GM19467 (cell line): ENCODE measurements at regions not wholly inside any gene's neighbourhood (a gene's known extent, or its start where the extent isn't known, plus 50 kb on each side); places are given as distances from the start of the nearest gene placed in this dataset.
"Not testable (repeated sequence)": the region's sequence is repeated elsewhere in the genome, so short reads cannot be mapped to it uniquely, and the experiment has no call there.

ENCODE experiments used
- ATAC-seq: cut with Tn5 transposase; IDR thresholded peaks from one replicate; pipeline ENCODE4 v1.9.1; 2021; ENCODE audit warnings: mild to moderate bottlenecking, moderate library complexity; ENCODE audit not compliant: unreplicated experiment

DNA sequence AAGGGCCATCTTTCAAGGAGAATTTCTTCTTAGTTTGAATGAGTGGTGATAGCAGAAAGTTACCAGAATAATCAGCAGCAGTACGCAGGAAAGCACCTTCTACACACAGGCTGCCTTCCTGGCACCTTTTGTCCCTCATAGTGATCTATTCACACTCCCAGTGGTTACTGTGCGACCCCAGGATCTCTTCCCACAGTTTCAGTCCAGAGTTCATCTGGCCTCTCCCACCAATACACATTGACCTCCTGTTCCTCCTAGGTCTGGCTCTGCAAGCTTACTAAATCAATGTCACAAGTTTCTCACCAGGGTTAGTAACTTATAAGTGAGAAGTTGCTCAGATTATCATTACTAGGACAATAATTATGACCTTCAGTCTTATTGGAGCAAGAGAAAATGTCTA is 99.1 kb upstream of the PIK3R1 start:
- no peak for ATAC-seq

DNA sequence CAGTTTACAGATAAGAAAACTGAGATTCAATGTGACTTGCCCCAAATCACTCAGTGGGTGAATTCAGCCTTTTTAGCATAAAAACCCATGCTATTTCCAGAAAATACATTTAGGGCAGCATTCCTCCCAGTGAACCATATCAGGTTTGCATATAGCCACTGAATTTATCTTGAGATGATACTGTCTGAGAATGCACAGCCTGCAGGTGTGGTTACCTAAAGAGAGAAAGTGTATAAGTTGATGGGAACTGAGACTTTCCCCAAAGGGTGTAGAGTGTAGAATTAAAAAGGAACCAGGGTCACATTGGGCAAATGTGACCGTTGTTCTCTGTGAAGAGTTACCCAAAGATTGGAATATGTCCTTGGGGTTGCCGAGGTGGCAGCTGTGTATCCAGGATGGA is 100.0 kb upstream of the PIK3R1 start:
- no peak for ATAC-seq

DNA sequence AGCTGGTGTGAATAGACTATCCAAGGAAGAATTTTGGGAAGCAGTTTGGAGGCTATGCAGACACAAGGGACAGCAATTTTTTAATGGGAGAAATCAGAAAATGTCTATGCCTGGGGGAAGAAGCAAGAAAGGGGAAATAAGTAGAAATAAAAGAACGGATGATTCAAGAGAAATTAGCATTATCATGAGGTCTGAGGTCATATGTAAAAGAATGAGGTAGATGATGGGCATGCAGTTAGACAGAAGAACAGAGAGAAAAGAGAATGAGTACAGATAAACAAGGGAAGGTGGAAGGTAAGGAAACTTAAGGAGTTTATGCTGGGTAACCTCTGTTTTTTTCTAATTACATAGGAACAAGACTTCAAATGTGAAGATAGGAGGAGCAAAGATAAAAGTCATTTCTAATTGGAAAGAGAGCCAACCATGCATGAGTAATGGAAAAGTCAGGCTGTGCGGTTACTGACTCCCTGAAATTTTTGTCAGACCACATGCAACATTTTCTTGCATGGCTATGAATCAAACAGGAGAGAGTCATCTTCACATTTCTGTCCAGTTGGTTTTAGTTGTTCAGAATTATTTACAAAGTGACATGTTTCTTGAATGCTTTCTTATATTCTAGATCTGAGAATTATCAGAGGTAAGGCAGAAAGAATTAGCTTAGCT is 101.0 kb upstream of the PIK3R1 start:
- ATAC-seq = no peak

DNA sequence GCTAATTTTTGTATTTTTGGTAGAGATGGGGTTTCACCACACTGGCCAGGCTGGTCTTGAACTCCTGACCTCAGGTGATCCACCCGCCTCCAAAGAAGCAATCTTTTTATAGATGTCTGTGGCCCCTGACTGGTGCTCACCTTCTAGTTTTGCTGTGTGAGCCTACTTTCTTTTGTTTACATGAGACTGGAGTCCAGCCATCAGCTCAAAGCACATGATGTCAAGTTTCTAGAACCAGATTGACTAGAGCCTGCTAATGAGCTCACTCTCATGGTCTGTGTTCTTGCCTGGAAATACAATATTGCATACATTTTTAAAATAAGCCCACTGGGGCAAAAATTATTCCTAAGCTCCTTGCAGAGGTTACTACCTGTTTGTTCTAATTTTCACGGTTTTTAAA is 102.9 kb upstream of the PIK3R1 start:
- ATAC-seq = no peak

DNA sequence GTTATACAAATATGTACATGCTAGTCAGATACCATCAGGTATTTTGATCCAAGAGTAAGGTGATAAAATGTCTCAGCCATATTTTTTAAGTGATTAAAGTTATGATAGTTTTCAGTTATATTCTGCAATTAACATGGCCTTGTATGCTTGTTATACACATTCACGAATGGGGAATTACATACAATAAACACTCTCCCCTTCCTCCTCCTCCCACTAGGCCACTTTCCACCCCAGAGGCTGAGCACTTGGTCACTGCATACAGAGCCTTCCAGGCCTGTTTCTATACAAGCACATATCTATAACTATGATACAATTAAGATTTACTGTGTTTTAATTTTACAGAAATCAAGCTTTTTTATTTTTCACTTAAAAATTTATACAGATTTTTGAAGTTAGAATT is 104.7 kb upstream of the PIK3R1 start:
- ATAC-seq = no peak

DNA sequence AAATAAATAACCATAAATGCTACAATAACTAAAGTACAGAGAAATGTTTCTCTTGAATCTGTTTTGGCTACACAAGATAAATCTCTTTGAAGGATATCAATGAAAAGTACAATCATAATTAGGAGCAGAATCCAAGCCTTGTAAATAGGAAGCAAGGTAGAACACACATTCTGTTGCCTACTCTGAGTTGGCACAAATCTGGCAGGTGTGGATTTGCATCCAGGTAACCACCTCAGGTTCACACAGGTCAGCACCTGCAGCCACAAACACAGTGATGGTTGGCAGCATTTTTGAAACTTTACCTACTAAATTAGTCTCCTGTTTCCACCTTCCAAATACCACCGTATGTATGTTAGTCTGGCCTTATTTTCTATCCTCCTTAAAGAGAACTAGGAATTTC is 105.3 kb upstream of the PIK3R1 start:
- ATAC-seq = no peak

DNA sequence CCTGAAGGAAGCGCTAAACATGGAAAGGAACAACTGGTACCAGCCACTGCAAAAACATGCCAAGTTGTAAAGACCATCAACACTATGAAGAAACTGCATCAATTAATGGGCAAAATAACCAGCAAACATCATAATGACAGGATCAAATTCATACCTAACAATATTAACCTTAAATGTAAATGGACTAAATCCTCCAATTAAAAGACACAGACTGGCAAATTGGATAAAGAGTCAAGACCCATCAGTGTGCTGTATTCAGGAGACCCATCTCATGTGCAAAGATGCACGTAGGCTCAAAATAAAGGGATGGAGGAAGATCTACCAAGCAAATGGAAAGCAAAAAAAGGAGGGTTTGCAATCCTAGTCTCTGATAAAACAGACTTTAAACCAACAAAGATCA is 111.3 kb upstream of the PIK3R1 start:
- ATAC-seq = not testable (repeated sequence)

DNA sequence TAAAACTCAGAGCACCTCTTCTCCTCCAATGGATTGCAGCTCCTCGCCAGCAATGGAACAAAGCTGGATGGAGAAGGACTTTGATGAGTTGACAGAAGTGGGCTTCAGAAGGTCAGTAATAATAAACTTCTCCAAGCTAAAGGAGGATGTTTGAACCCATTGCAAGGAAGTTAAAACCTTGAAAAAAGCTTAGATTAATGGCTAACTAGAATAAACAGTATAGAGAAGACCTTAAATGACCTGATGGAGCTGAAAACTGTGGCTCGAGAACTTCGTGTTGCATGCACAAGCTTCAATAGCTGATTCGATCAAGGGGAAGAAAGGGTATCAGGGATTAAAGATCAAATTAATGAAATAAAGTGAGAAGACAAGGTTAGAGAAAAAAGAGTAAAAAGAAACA is 112.3 kb upstream of the PIK3R1 start:
- not testable (repeated sequence) for ATAC-seq

DNA sequence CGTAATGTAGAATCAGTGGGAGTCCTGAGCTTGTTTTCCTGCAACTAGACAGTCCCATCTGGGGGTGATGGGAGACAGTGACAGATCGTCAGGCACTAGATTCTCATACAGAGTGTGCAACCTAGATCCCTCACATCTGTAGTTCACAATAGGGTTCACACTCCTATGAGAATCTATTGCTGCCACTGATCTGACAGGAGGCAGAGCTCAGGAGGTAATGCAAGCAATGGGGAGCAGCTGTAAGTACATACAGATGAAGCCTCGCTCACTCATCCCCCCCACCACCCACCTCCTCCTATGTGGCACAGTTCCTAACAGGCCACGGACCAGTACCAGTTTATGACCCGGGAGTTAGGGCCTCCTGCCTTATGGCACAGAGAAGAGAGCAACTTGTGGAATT is 116.2 kb upstream of the PIK3R1 start:
- ATAC-seq = no peak

DNA sequence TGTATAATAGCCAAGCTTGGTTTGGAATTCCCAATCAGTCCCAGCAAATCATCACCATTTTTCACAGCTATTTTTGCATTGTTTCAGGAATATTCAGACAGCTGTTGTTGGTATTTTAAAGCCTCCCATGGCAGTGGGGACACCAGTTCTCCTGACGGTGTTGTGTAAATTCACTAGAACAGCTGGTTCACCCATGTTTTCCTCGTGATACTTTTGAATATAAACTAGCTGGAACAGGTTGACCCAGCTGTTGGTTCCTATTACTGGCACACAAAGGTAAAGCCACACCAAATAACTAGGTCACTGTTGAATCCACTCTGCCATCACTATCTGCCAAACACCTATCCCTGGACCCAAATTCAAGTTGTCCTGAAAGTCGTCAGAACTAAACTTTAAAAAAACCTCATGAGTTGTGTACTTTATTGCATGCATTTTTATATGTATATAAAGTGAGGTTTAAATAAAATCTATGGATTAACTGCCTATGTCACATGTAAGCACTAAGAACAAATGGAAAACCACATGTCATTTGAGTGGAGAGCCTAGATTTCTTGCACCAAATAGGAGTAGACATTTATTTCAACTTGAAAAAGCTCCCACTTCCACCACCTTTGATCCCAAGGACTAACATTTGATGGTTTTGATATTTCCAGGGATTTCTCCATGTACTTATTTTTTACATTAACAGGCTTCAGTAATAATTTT is 121.9 kb upstream of the PIK3R1 start:
- ATAC-seq = no peak

DNA sequence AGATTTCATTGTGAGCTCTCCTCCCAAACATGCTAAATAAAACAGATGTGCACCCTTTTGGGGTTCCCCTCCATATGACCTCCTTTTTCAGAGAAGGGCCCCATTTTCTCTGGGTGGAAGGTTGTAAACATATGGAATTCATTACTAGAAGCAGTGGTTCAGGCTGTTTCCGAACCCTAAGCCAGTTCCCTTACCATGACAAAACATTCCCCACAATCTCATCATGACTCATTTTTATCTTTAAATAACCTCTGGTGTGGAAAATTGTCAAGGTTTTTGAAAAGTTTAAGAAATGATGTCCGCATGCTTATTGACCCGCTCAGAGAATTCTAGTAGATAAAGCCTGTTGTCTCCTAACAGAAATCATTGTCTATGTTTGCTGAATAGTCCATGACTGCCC is 127.3 kb upstream of the PIK3R1 start:
- no peak for ATAC-seq

DNA sequence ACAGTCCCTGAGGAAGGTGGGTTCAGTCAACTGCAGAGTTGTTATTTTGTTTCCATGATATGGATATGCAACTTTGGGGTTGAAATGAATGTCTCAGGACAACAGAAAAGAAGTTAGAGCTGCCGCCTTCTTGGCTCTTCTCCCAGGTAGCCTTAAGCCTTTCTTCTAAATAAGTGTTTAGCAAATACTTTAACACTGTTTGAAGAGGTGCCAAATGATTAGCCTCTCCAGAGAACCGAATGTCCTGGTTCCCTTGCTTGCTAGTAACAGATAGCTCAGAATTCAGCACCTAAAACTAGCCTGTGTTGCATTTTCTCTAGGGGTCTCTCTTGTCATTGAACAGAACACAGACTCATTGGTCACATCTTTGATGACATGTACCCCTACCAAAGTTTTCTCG is 127.7 kb upstream of the PIK3R1 start:
- ATAC-seq = no peak

DNA sequence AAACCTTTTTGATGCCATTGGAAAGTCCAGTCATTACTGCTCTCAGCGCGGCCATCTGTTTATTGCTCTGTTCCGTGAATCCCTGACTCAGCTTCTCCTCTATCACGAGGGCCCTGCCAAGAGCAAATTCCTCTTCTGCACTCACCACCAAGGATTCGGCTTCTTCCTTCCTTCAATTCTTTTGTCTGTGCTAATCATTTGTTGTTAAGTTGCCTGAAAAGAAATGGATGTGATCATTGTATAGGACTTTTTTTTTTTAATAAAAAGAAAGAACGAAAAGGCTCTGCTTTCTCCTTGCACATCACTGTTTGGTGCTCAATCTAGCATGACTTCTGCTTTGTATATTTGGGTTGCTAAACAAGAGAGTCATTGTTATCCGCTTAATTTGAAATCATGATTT is 128.7 kb upstream of the PIK3R1 start:
- ATAC-seq = no peak

DNA sequence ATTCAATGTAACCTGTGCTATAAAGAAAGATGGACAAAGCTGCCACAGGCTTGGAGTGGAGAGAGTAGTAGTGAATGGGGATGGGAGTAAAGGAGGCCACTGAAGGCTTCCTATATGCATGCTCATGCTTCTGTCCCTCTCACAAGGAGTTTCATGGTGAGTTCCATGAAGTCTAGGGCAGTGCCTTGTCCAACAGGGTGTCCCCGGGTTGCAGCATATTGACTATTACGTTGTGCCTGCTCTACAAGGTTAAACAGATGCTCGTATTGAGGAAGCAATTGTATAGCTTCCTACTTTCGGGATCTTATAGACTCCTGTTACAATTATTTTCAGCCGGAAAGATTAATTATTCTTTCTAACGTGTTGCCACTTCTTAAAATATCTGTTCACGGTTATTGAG is 129.1 kb upstream of the PIK3R1 start:
- ATAC-seq = no peak

DNA sequence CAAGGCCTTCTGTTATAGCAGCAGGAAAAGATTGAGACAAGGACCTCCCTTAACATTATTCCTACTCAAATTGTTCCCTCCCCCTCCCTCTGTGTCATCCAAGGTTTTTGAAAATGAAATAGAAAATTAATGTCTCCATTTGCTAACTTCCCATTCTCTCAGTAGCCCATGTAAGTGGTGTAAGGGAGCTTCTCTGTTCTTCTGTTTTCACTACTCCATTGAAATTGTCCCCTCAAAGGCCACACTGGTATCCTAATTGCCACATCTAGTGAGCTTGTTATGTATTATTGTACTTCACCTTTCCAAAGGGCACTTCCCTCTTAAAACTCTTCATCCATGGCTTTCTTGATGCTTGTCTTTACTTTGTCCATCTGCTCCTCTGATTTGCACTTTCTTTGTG is 131.2 kb upstream of the PIK3R1 start:
- ATAC-seq = no peak

DNA sequence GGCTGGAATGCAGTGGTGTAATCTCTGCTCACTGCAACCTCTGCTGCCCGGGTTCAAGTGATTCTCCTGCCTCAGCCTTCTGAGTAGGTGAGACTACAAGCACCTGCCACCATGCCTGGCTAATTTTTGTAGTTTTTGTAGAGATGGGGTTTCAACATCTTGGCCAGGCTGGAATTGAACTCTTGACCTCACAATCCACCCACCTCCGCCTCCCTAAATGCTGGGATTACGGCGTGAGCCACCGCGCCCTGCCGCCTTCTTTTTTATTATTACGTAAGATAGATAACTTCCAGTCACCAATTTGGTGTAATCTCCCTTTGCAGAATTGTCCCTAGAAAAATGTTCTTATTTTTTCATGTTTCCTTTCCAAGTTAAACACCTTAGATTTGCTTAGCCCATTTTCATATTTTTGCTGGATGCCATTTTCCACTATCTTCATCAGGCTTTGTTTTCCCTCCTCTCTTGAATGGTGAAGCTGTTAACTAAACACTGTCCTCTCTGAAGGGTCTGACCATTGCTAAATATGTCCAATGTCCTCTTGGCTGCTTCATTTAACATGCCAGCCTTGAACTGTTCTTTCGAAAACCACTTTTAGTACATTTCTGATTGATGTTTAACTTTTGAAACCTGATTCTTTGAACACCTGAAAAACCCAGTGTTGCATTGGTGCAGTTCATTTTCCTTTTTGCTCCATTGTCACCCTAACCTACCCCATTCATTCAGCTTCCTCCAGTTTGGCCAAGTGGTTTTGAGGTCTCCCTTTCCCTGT is 135.1 kb upstream of the PIK3R1 start:
- ATAC-seq = no peak

DNA sequence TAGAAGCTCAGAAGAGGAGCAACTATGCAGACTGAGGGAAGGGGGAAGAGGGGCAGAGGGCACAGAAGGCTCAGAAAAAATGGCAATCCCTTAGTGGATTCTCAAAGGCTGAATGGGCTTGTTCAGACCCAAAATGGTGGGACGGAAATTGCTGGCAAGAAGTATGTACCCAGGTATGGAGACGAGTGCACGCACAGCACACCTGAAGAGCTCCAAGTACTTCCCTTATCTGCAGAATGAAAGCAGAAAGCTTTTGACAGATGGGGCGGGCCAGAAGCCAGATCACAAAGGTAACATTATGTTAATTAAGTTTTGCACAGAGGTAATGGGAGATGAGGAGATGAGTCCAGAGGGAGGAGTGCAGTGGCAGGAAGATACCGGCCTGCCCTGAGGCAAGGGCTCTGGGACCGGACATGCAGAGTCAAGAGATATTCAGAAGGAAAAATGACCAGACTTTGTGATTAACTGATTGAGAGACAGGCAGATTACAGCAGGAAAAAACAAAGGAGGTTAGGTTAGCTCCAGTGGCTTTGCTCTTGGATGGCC is 138.1 kb upstream of the PIK3R1 start:
- ATAC-seq = no peak

DNA sequence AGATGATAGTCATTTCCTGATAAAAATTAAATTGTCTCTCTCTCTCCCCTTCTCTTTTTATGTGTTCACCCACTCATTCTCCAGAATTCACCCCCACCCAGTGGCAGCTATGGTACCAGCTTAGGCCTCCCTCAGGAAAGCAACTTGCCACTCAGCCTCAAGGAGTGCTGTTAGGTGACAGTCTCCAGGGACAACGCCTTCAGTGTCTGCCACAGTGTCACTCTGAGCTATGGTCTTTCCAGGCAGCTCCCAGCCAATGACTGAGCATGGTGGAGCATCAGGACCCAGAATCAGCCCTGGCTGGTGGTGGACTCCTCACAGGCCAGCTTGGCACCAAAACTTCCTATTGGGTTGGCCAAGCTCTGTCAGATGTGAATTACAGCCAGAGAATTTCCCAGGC is 140.9 kb upstream of the PIK3R1 start:
- no peak for ATAC-seq

DNA sequence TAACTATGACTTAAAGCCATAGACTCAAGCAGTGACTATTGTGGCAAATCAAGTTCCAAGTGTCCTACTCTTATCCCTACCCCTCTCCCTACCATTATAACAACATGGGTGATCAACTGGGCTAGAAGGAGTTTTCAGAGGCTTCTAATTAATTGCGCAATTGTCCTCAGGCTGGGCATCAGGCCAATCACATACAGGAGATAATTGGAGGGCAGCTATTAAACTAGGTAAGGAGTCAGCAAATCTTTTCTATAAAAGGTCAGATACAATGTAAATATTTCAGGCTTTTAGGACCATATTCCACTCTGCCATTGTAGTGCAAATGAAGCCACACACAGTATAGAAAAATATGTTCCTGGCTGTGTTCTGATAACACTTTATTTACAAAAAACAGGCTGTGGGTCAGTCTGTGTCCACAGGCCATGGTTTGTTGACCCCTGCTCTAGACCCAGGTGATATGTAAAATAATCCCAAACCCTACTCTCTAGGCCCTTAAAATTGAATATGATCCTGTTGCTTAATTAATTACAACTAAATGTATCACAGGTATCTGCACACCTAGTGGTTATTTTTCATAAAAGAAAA is 141.4 kb upstream of the PIK3R1 start:
- no peak for ATAC-seq

DNA sequence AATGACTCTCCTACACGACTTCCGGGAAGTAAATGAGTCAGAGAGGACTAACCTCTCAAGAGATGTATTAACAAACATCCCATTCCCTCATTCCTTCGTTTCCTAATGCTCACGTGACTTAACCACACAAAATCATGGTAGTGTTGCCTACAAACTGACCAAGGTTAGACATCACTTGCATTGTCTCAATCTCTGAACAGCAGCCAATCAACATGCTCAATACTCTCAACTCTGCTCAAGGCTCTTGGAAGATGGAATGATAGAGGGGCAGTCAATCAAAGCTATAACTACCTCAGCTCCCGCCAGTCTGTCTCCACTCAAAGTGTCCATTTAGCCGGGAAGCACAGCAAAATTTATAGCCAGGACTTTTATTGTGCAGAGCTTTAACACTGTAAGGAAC is 143.8 kb upstream of the PIK3R1 start:
- ATAC-seq = no peak

DNA sequence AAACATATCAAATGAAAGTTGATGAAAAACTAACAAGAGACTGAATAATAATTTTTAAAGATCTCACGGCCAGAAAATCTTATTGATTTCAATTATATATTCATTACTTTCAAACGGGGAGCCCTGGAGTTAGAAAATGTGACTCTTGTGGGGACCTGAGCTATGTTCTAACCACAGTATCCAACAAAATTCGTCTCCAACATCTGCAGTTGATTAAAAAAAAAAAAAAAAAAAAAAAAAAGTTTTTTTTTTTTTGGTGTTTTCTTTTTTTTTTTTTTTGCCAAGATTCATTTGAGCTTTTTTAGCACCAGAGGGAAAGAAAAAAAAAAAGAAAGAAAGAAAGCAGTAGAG is 144.3 kb upstream of the PIK3R1 start:
- no peak for ATAC-seq
